ENCODE measurements at regions not wholly inside any gene's neighbourhood (a gene's known extent, or its start where the extent isn't known, plus 50 kb on each side); places are given as distances from the start of the nearest gene placed in this dataset.

GRCh38 chr6:145138469-145139139, 596.7 kb downstream of the EPM2A start:
- Histone ChIP-seq H4K20me1 (replicated peaks; ENCODE audit: insufficient read depth) (no peaks in the 10 kb centered on the region), H3K79me2 (replicated peaks; ENCODE audit: insufficient read depth) (no peaks in the 10 kb centered on the region), H3K36me3 (ENCODE audit: insufficient read depth) (no peaks in the 10 kb centered on the region), H3K4me3 (no peak overlapping the region), H2AFZ (no peak overlapping the region), H3K4me1 (ENCODE audit: insufficient read depth) (no peaks in the 10 kb centered on the region), H3K27me3 (ENCODE audit: insufficient read depth) (no peaks in the 10 kb centered on the region), H3F3A (replicated peaks; ENCODE audit: low read depth) (no peaks in the 10 kb centered on the region), H3K9me2 (ENCODE audit: insufficient read depth) (no peaks in the 10 kb centered on the region), H3K4me2 (no peak overlapping the region), H3K27ac (ENCODE audit: low read depth) (no peak overlapping the region)
- no peak for ATAC-seq
- Mint-ChIP-seq H3K9me3 (no peaks in the 10 kb centered on the region), H3K27me3 (ENCODE audit: insufficient read depth, low read depth, poor library complexity) (no peaks in the 10 kb centered on the region), H3K27ac (no peak overlapping the region; the same call in 1 of the 2 replicates), H3K4me1 (peaks cover 11% of the 10 kb centered on the region; the same call in 2 of the 3 replicates), H3K4me3 (no peak overlapping the region), H3K36me3 (ENCODE audit: low read depth) (no peaks in the 10 kb centered on the region)
- TF ChIP-seq POLR2AphosphoS5 (IDR thresholded peaks at IDR 0.05; ENCODE audit: low read depth) = no peak
- TF ChIP-seq CTCF (conservative IDR thresholded peaks at IDR 0.05; ENCODE audit: low read depth in 2 of 2) = no peak
- TF ChIP-seq EZH2 (IDR thresholded peaks at IDR 0.05; ENCODE audit: low read depth, unreplicated experiment) = no peak
- no peak for TF ChIP-seq ZNF114 (CRISPR knock-in tag; IDR thresholded peaks at IDR 0.05)
- TF ChIP-seq ZNF462 (CRISPR knock-in tag; IDR thresholded peaks at IDR 0.05) = no peak
- TF ChIP-seq REST (IDR thresholded peaks at IDR 0.05; ENCODE audit: unreplicated experiment) = no peak
- no peak for TF ChIP-seq EZH2phosphoT487 (IDR thresholded peaks at IDR 0.05; ENCODE audit: unreplicated experiment)
- TF ChIP-seq JUNB (IDR thresholded peaks at IDR 0.05; ENCODE audit: unreplicated experiment) = no peak
- TF ChIP-seq ETS1 (IDR thresholded peaks at IDR 0.05) = no peak
- no peak for TF ChIP-seq CREB1 (CRISPR knock-in tag; IDR thresholded peaks at IDR 0.05; ENCODE audit: low read depth)
- TF ChIP-seq STAT1 (IDR thresholded peaks at IDR 0.05; ENCODE audit: unreplicated experiment) = no peak
- no peak for TF ChIP-seq ZNF331 (CRISPR knock-in tag; IDR thresholded peaks at IDR 0.05; ENCODE audit: low read depth)
- TF ChIP-seq NANOG (IDR thresholded peaks at IDR 0.05; ENCODE audit: borderline replicate concordance) = no peak
- DNase-seq (ENCODE audit: low spot score) = no peak

All from GM23338 (cell line).